Large intestine (tissue), 3 donors: ENCODE measurements at regions not wholly inside any gene's neighbourhood (a gene's known extent, or its start where the extent isn't known, plus 50 kb on each side); places are given as distances from the start of the nearest gene placed in this dataset.

ENCODE experiments used
- DNase-seq, 2 donors: peaks; one replicate each; pipeline versions ENCODE4 v3.0.0 to v3.0.0-alpha.2; 2013
- H3K27ac ChIP-seq: one replicate; pipeline ENCODE4 v1.5.1; 2013; ENCODE audit warnings: low read length
- H3K27me3 ChIP-seq: 2 replicates; pipeline ENCODE4 v1.6.1; 2013; ENCODE audit warnings: low read length; ENCODE audit not compliant: control insufficient read depth, insufficient read depth
- H3K36me3 ChIP-seq: 2 replicates; pipeline ENCODE4 v1.6.1; 2013; ENCODE audit warnings: low read length; ENCODE audit not compliant: control insufficient read depth, insufficient read depth
- H3K4me1 ChIP-seq: one replicate; pipeline ENCODE4 v1.6.1; 2013; ENCODE audit warnings: low read length; ENCODE audit not compliant: control insufficient read depth, insufficient read depth
- H3K4me3 ChIP-seq: one replicate; pipeline ENCODE4 v1.5.1; 2013; ENCODE audit warnings: low read length
- H3K9me3 ChIP-seq: one replicate; pipeline ENCODE4 v1.6.1; 2013; ENCODE audit warnings: mild to moderate bottlenecking, low read depth, low read length, moderate library complexity; ENCODE audit not compliant: control insufficient read depth
- WGBS: methylation state at CpG from one replicate; pipeline ENCODE4 v1.1.5; 2013; ENCODE audit warnings: low lambda C conversion rate; ENCODE audit not compliant: insufficient coverage; 5-methylcytosine and 5-hydroxymethylcytosine counted together

DNA sequence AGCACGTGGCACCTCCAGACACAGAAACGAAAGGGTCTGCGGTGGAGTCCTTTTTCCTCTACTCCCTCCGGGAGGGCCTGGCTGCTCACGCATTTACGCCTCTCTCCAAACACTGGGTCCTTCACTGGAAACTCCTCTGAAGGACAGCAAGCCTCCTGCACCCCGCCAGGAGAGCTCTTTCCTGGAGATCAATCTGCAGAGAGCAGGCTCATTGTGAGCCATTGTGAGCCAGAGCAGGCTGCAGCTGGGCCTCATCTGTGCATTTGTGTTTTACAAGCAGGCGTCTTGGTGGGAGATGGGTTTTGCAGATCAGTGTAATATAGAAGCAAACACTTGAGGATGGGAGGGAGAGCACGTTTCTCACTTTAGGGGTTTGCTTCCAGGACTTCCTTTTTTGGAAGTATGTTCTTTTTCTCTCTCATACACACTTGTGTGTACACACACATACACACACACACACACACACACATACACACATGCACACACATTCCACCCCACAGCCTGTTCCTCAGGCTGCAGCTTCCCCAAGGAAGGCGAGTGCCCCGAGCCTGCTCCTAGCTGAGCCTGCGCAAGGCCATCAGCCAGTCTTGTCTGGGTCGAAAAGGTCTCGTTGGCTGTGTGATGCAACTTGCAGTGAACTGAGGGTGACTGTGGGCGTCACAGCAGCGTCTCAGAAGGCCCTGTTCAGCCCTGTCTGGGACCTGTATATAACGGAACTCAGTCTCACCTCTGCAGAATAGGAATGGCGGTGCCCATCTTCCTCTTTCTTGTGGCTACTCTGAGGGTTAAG, 163.5 kb downstream of the GLI2 start:
- Histone ChIP-seq H3K36me3 (no peaks in the 10 kb centered on the region), H3K4me3 (no peak overlapping the region), H3K4me1 (peaks cover 3% of the 10 kb centered on the region), H3K27ac (peak overlapping the region; percentile 40), H3K9me3 (no peaks in the 10 kb centered on the region), H3K27me3 (peaks cover 20% of the 10 kb centered on the region)
- DNase-seq: peak in 1 of 2 donors; percentile 34
- WGBS: 100% methylated on average over 1 of the region's 18 CpGs

DNA sequence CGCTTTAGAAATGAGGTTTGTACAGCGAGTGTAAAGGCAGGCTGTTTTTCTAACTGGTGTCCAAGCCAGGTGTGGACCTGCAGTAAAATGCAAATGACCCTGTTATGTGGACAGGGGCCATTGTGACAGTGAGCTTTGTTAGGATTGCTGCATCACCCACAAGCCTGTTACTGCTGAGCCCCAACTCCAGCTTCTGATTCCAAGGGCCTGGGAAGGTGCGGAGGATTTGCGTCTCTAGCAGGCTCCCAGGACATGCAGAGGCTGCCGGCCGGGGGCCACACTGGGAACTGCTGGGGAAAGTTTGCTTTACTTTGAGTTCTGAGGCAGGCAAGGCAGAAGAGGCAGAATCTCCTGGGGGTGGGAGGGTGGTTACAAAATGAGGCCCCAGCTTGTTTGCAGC, 164.1 kb downstream of the GLI2 start:
- WGBS: no CpG with 5 or more reads among the region's 6 CpGs
- DNase-seq: no peak
- Histone ChIP-seq H3K27me3 (peaks cover 20% of the 10 kb centered on the region), H3K4me3 (no peak overlapping the region), H3K36me3 (no peaks in the 10 kb centered on the region), H3K27ac (peak overlapping the region; percentile 32), H3K9me3 (no peaks in the 10 kb centered on the region), H3K4me1 (no peaks in the 10 kb centered on the region)

DNA sequence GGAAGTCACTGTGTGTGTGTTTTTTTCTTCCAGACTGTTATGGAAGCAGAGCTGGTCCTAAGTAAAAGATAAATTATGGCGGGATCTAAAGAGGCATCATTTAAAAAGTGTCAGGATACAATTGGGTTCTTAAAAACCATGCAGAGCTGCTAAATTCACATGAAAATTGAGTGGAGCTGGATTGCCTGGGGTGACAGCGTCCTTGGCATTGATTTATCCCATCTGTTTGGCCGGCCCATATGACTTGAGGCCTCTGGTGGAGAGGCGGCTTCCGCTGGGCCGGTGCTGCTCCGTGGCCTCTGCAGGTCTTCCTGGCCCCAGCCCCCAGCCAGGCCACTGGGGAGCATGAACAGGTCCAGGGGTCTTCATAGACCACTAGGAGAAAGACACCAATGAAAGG, 165.5 kb downstream of the GLI2 start:
- no peaks in the 10 kb centered on the region for H3K36me3 ChIP-seq
- no peaks in the 10 kb centered on the region for H3K4me1 ChIP-seq
- peaks cover 20% of the 10 kb centered on the region for H3K27me3 ChIP-seq
- H3K9me3 ChIP-seq: no peaks in the 10 kb centered on the region
- no peak overlapping the region for H3K4me3 ChIP-seq
- no CpG with 5 or more reads among the region's 7 CpGs for WGBS
- no peak for DNase-seq
- H3K27ac ChIP-seq: no peak overlapping the region

DNA sequence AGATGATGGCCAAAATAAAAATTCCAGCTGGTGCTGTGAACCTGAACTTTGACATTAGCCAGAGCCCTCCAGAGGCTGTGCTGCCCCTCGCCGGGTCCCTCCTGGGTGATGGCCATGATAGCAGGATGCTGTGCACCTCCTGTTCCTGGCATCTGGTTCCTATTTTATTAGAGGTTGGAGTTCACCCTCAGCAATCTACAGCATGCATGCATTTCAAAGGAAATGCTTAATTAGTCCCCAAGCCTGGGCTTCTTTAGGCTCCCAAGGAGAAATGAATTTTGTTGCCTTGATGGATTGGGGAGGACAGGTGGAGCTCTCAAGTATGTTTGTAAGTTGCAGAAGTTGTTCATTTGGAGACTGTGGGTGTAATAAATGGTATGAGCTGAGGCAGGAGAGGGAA, 166.9 kb downstream of the GLI2 start:
- Histone ChIP-seq H3K4me1 (no peaks in the 10 kb centered on the region), H3K27me3 (peaks cover 20% of the 10 kb centered on the region), H3K27ac (no peak overlapping the region), H3K9me3 (no peaks in the 10 kb centered on the region), H3K36me3 (no peaks in the 10 kb centered on the region), H3K4me3 (no peak overlapping the region)
- WGBS: no CpG with 5 or more reads among the region's 2 CpGs
- DNase-seq: no peak

DNA sequence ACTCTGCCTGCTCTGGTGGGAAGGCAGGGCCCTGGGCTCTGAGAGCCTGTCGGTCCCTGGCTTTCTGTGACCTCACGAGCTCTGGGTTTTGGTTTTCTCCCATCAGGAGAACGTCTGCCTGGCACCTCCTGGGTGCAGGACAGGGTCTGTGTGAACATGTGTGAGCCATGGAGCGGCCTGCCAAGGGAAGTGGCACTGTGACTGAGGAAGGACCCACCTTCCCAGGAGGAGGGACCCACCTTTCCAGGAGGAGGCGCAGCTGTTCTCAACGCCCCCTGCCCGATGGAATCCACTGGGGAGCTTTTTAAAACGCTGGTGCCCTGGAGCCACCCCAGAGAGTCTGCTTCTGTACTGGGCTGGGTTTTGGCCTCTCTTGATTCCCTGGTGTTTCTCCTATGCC, 168.7 kb downstream of the GLI2 start:
- H3K27me3 ChIP-seq: peaks cover 17% of the 10 kb centered on the region
- H3K27ac ChIP-seq: no peak overlapping the region
- no peaks in the 10 kb centered on the region for H3K36me3 ChIP-seq
- no peaks in the 10 kb centered on the region for H3K4me1 ChIP-seq
- DNase-seq: no peak
- H3K4me3 ChIP-seq: no peak overlapping the region
- WGBS: no CpG with 5 or more reads among the region's 8 CpGs
- no peaks in the 10 kb centered on the region for H3K9me3 ChIP-seq

DNA sequence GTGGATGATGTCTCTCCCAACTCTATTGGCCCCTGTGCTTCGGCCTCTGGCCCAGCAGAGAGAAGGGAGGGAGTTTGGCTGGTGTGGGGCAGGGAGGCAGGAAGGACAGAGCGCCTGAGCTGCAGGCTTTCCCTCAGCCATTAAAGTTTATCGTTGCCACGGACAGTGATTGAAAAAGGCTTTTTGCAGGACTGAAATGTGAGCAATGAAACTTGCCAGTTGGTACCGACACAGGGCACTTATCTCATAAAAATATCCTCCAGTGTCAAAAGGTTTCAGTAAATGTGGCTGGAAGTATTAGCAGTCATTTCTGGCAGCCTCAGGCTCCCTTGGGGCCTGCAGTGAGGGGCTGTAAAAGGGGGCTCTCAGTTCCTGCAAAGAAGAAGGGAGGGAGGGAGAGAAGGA, 169.2 kb downstream of the GLI2 start:
- H3K4me3 ChIP-seq: no peak overlapping the region
- no peaks in the 10 kb centered on the region for H3K4me1 ChIP-seq
- no peaks in the 10 kb centered on the region for H3K36me3 ChIP-seq
- DNase-seq: no peak
- no peaks in the 10 kb centered on the region for H3K9me3 ChIP-seq
- WGBS: no CpG with 5 or more reads among the region's 5 CpGs
- no peak overlapping the region for H3K27ac ChIP-seq
- peaks cover 15% of the 10 kb centered on the region for H3K27me3 ChIP-seq

DNA sequence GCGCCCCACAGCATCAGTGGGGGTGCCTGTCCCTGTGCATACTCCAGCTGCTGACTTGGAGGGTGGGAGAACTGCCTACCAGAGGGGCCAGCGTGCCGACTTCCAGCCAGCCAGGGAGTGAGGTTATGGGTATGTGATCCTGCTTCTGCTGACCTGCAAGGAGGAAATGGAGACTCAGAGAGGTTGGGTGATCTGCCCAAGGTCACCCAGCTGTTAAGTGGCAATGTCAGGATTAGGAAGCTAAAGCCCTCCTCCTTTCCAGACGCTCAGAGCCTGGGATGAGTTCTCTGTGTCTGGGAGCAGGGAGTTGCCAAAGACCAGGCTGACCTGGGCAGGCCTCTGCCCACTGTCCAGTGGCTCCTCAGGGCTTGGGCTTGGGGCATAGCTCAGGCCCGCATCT, 169.6 kb downstream of the GLI2 start:
- Histone ChIP-seq H3K36me3 (no peaks in the 10 kb centered on the region), H3K27me3 (peaks cover 13% of the 10 kb centered on the region), H3K4me3 (no peak overlapping the region), H3K4me1 (no peaks in the 10 kb centered on the region), H3K27ac (no peak overlapping the region), H3K9me3 (no peaks in the 10 kb centered on the region)
- WGBS: no CpG with 5 or more reads among the region's 5 CpGs
- DNase-seq: no peak

DNA sequence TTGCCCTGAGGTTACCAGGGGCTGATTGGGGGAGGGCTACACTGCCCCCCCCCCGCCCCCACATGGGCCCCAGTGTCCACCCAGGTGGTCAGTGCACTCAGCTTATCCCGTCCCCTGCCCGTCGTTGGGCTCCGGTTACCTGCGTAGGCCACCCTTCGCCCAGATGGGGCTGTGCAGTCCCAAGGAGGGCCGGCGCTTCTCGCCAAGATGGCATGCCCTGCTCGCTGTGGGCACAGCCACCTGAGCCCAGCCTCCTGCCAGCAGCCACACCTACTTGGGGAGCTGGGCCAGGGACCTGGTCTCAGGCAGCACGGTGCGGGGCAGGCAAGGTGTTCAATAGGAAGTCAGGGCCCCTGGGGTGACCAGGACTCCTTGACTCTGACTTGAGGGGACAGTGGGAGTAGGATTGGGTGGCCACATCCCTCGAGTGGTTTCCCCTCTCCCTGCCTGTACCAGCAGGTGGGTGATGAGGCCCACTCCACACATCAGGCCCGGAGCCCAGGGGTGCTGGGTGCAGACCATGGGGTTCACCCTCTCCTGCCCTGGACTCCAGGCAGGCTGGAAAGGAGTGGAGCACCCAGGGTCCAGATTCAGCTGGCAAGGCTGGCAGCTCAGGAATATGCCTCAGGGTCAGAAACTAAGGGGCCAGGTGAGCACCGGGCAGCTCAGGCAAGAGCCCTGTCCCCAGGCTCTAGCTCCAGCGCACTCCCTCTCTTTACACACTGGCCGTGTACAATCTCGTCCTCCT, 170.3 kb downstream of the GLI2 start:
- no peaks in the 10 kb centered on the region for H3K9me3 ChIP-seq
- no peak for DNase-seq
- no peak overlapping the region for H3K4me3 ChIP-seq
- peaks cover 12% of the 10 kb centered on the region for H3K27me3 ChIP-seq
- no peaks in the 10 kb centered on the region for H3K36me3 ChIP-seq
- WGBS: no CpG with 5 or more reads among the region's 19 CpGs
- no peaks in the 10 kb centered on the region for H3K4me1 ChIP-seq
- H3K27ac ChIP-seq: no peak overlapping the region

DNA sequence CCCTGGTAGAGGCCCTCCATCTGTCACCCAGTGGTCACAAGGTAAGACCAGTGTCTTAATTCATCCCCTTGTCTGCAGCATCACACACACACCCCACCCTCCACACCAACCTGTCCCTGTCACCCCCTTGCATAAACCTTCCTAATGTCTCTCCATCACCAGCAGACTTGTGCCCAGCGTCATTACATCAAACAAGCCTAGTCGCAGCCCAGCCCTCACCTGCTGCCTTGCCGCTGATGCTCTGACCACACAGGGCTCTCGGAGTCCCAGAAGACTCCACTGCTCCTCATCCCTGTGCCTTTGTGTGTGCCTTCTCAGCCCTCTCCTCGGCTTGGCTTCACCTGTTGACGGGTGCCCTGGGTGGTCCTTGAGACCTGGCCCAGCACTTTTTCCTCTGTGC, 171.2 kb downstream of the GLI2 start:
- no CpG with 5 or more reads among the region's 6 CpGs for WGBS
- H3K4me1 ChIP-seq: no peaks in the 10 kb centered on the region
- no peak overlapping the region for H3K4me3 ChIP-seq
- no peaks in the 10 kb centered on the region for H3K36me3 ChIP-seq
- peaks cover 14% of the 10 kb centered on the region for H3K27me3 ChIP-seq
- H3K27ac ChIP-seq: no peak overlapping the region
- DNase-seq: no peak
- H3K9me3 ChIP-seq: no peaks in the 10 kb centered on the region

DNA sequence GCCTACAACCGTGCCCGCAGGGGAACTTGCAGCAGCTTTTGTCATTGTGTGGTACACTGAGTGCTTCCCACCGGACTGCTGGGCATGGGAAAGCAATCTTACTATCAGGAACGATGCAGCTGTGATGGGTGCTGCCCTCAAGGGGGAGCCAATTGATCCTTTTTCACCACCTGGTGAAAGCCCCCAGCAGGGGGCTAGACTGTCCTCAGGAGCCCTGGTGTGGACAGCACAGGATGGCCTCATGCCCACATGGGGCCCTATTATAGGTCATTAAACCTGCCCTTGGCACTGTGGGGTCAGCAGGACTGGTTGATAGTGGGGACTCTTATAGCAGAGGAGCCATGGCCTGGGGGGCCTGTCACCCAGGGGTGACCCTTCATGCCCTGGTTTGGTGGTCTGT, 172.2 kb downstream of the GLI2 start:
- Histone ChIP-seq H3K4me1 (no peaks in the 10 kb centered on the region), H3K36me3 (no peaks in the 10 kb centered on the region), H3K4me3 (no peak overlapping the region), H3K27me3 (peaks cover 16% of the 10 kb centered on the region), H3K27ac (no peak overlapping the region), H3K9me3 (no peaks in the 10 kb centered on the region)
- 100% methylated on average over 2 of the region's 4 CpGs for WGBS
- DNase-seq: no peak
